Endodermal cell (in vitro differentiated cells): ENCODE measurements at regions not wholly inside any gene's neighbourhood (a gene's known extent, or its start where the extent isn't known, plus 50 kb on each side); places are given as distances from the start of the nearest gene placed in this dataset.
"Not testable (repeated sequence)": the region's sequence is repeated elsewhere in the genome, so short reads cannot be mapped to it uniquely, and the experiment has no call there.

Experiments used
- DNase-seq: peaks from one replicate; pipeline ENCODE4 v3.0.0-alpha.2; 2017
- H3K27ac ChIP-seq: 2 replicates; pipeline ENCODE4 v1.5.1; 2013; ENCODE audit warnings: mild to moderate bottlenecking, low read depth, low read length, moderate library complexity
- H3K27me3 ChIP-seq: 2 replicates; pipeline ENCODE4 v1.6.1; 2013; ENCODE audit warnings: mild to moderate bottlenecking, low read length, moderate library complexity; ENCODE audit not compliant: insufficient read depth, control insufficient read depth, poor library complexity, severe bottlenecking
- H3K36me3 ChIP-seq: 2 replicates; pipeline ENCODE4 v1.7.0; 2013; ENCODE audit warnings: mild to moderate bottlenecking, low read length, moderate library complexity; ENCODE audit not compliant: control insufficient read depth, insufficient read depth
- H3K4me1 ChIP-seq: one replicate; pipeline ENCODE4 v1.7.0; 2013; ENCODE audit warnings: low read length; ENCODE audit not compliant: control insufficient read depth, insufficient read depth
- H3K4me3 ChIP-seq: 2 replicates; pipeline ENCODE4 v1.5.1; 2013; ENCODE audit warnings: mild to moderate bottlenecking, low read length, moderate library complexity
- H3K9ac ChIP-seq: 2 replicates; pipeline ENCODE4 v1.6.1; 2013; ENCODE audit warnings: mild to moderate bottlenecking, low read length, moderate library complexity; ENCODE audit not compliant: poor library complexity, severe bottlenecking; ENCODE audit errors: extremely low read depth
- H3K9me3 ChIP-seq: 2 replicates; pipeline ENCODE4 v1.6.1; 2013; ENCODE audit warnings: mild to moderate bottlenecking, low read length, moderate library complexity; ENCODE audit not compliant: control insufficient read depth
- H3K27ac Mint-ChIP-seq: 2 replicates; pipeline ENCODE4 v1.8.0; 2020; ENCODE audit warnings: mixed read lengths
- H3K27me3 Mint-ChIP-seq: 2 replicates; pipeline ENCODE4 v1.8.0; 2021; ENCODE audit warnings: mild to moderate bottlenecking, mixed read lengths; ENCODE audit not compliant: insufficient read depth
- H3K36me3 Mint-ChIP-seq: 2 replicates; pipeline ENCODE4 v1.8.0; 2020; ENCODE audit warnings: low read depth, mixed read lengths
- H3K4me1 Mint-ChIP-seq: 2 replicates; pipeline ENCODE4 v1.8.0; 2020; ENCODE audit warnings: mixed read lengths
- H3K4me3 Mint-ChIP-seq: 2 replicates; pipeline ENCODE4 v1.8.0; 2020; ENCODE audit warnings: mild to moderate bottlenecking, moderate library complexity, mixed read lengths
- H3K9me3 Mint-ChIP-seq: 2 replicates; pipeline ENCODE4 v1.8.0; 2020; ENCODE audit warnings: mild to moderate bottlenecking, mixed read lengths
- WGBS, 2 experiments: methylation state at CpG; one replicate each; pipeline versions ENCODE4 v1.1.5 to v1.1.7; 2013; ENCODE audit warnings: missing lambda C conversion rate in 2 of 2, mixed read lengths in 1 of 2; ENCODE audit not compliant: insufficient coverage in 1 of 2, insufficient read length in 1 of 2; 5-methylcytosine and 5-hydroxymethylcytosine counted together
- TF ChIP-seq, protein P1 (sequence below): fragments of 200-600 bp; sonication (generic); conservative IDR thresholded peaks from 2 replicates; pipeline ENCODE4 v1.5.0; 2021; ENCODE audit warnings: antibody characterized with exemption, mild to moderate bottlenecking

DNA sequence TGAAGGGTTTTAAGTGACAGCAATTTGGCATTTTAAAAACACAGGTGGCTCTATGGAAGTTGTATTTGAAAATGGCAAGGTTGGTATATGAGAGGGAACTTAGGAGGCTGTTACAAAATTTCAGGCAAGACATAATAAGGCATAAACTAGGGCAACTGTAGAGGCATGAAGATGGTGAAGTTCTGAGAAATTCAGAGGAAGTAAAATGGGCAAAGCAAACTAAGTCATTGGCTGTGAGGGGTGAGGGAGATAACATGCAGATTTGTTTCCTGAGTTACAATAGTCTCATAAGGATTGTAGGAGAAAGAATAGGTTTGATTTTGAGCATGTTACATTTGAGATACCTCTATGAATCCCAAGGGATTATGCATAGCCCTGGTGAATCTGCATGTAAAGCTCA, 302.9 kb upstream of the ARHGEF26 start:
- no peak for DNase-seq
- Histone ChIP-seq H3K9me3 (no peaks in the 10 kb centered on the region), H3K36me3 (no peaks in the 10 kb centered on the region), H3K9ac (no peak overlapping the region), H3K4me1 (no peaks in the 10 kb centered on the region), H3K4me3 (no peak overlapping the region), H3K27ac (no peak overlapping the region), H3K27me3 (no peaks in the 10 kb centered on the region)
- no peaks in the 10 kb centered on the region for H3K27me3 Mint-ChIP-seq
- H3K36me3 Mint-ChIP-seq: no peaks in the 10 kb centered on the region
- H3K9me3 Mint-ChIP-seq: peaks cover 6% of the 10 kb centered on the region
- TF ChIP-seq, protein P1, sequence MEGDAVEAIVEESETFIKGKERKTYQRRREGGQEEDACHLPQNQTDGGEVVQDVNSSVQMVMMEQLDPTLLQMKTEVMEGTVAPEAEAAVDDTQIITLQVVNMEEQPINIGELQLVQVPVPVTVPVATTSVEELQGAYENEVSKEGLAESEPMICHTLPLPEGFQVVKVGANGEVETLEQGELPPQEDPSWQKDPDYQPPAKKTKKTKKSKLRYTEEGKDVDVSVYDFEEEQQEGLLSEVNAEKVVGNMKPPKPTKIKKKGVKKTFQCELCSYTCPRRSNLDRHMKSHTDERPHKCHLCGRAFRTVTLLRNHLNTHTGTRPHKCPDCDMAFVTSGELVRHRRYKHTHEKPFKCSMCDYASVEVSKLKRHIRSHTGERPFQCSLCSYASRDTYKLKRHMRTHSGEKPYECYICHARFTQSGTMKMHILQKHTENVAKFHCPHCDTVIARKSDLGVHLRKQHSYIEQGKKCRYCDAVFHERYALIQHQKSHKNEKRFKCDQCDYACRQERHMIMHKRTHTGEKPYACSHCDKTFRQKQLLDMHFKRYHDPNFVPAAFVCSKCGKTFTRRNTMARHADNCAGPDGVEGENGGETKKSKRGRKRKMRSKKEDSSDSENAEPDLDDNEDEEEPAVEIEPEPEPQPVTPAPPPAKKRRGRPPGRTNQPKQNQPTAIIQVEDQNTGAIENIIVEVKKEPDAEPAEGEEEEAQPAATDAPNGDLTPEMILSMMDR: no peak
- no peak overlapping the region for H3K4me3 Mint-ChIP-seq
- H3K4me1 Mint-ChIP-seq: no peaks in the 10 kb centered on the region
- no peak overlapping the region for H3K27ac Mint-ChIP-seq

- Mint-ChIP-seq H3K27me3 (no peaks in the 10 kb centered on the region), H3K4me3 (no peak overlapping the region), H3K36me3 (no peaks in the 10 kb centered on the region), H3K4me1 (no peaks in the 10 kb centered on the region), H3K27ac (no peak overlapping the region), H3K9me3 (peaks cover 22% of the 10 kb centered on the region)
- Histone ChIP-seq H3K27ac (no peak overlapping the region), H3K4me1 (no peaks in the 10 kb centered on the region), H3K36me3 (no peaks in the 10 kb centered on the region), H3K9ac (no peak overlapping the region), H3K9me3 (no peaks in the 10 kb centered on the region), H3K4me3 (no peak overlapping the region), H3K27me3 (no peaks in the 10 kb centered on the region)
- DNase-seq: no peak
- TF ChIP-seq, protein P1: no peak
Measured at GRCh38 chr3:153820035-153820434, 301.2 kb upstream of the ARHGEF26 start.

GRCh38 chr3:153828346-153828745, 292.8 kb upstream of the ARHGEF26 start:
- H3K27me3 ChIP-seq, H3K36me3 Mint-ChIP-seq, H3K4me3 ChIP-seq, H3K4me3 Mint-ChIP-seq, H3K4me1 Mint-ChIP-seq, DNase-seq, H3K27ac ChIP-seq, H3K27ac Mint-ChIP-seq, H3K27me3 Mint-ChIP-seq, H3K4me1 ChIP-seq, H3K9me3 ChIP-seq, H3K36me3 ChIP-seq, H3K9ac ChIP-seq: not testable (repeated sequence)
- peaks cover 40% of the 10 kb centered on the region for H3K9me3 Mint-ChIP-seq
- WGBS, 2 experiments: 90% methylated on average over 3 of the region's 3 CpGs; no CpG with 5 or more reads in 1 of the 2 experiments

- Mint-ChIP-seq H3K4me3 (no peak overlapping the region), H3K27me3 (peaks cover 4% of the 10 kb centered on the region), H3K9me3 (peaks cover 27% of the 10 kb centered on the region), H3K27ac (no peak overlapping the region), H3K4me1 (no peaks in the 10 kb centered on the region), H3K36me3 (no peaks in the 10 kb centered on the region)
- Histone ChIP-seq H3K4me1 (no peaks in the 10 kb centered on the region), H3K4me3 (no peak overlapping the region), H3K27ac (no peak overlapping the region), H3K36me3 (no peaks in the 10 kb centered on the region), H3K27me3 (no peaks in the 10 kb centered on the region), H3K9me3 (no peaks in the 10 kb centered on the region), H3K9ac (no peak overlapping the region)
- TF ChIP-seq, protein P1: no peak
- no peak for DNase-seq
- 89 to 100% methylated on average over 1 to 2 of the region's 2 CpGs for WGBS, 2 experiments
Measured at GRCh38 chr3:153829606-153830170, 291.5 kb upstream of the ARHGEF26 start.
